Stimulated activated effector memory CD8-positive, alpha-beta T cell treated with anti-CD3 and anti-CD28 coated beads, Interleukin-12 subunit alpha, Interleukin-12 subunit beta, amount 100 ng/mL, for 72 hours (primary cell): ENCODE measurements at regions not wholly inside any gene's neighbourhood (a gene's known extent, or its start where the extent isn't known, plus 50 kb on each side); places are given as distances from the start of the nearest gene placed in this dataset.
"Not testable (repeated sequence)": the region's sequence is repeated elsewhere in the genome, so short reads cannot be mapped to it uniquely, and the experiment has no call there.

Source experiments
- ATAC-seq: fragments of 150-1000 bp; cut with Tn5 transposase; 2 replicates; pipeline ENCODE4 v1.10.0; 2021
- DNase-seq, 2 donors: peaks; one replicate each; pipeline ENCODE4 v3.0.0; 2021 to 2022; ENCODE audit warnings: low spot score in 2 of 2
- H3K27ac Mint-ChIP-seq: one replicate; pipeline ENCODE4 v1.8.0; 2022; ENCODE audit warnings: mild to moderate bottlenecking, mixed read lengths
- H3K36me3 Mint-ChIP-seq: one replicate; pipeline ENCODE4 v1.8.0; 2022; ENCODE audit warnings: mild to moderate bottlenecking, mixed read lengths
- H3K4me1 Mint-ChIP-seq: one replicate; pipeline ENCODE4 v1.8.0; 2022; ENCODE audit warnings: mixed read lengths
- H3K4me3 Mint-ChIP-seq: one replicate; pipeline ENCODE4 v1.8.0; 2022; ENCODE audit warnings: mild to moderate bottlenecking, mixed read lengths
- H3K9me3 Mint-ChIP-seq: one replicate; pipeline ENCODE4 v1.8.0; 2022; ENCODE audit warnings: mixed read lengths

- Mint-ChIP-seq H3K27ac (no peak overlapping the region), H3K4me3 (no peak overlapping the region), H3K4me1 (no peaks in the 10 kb centered on the region), H3K9me3 (peaks cover 21% of the 10 kb centered on the region), H3K36me3 (no peaks in the 10 kb centered on the region)
- DNase-seq (no peak), ATAC-seq (no peak)
Observed at GRCh38 chr5:18220631-18221030, 586.4 kb downstream of the TAF11L14 start.

GRCh38 chr5:18236386-18236785, 602.1 kb downstream of the TAF11L14 start:
- H3K4me3 Mint-ChIP-seq: no peak overlapping the region
- no peak for DNase-seq

GRCh38 chr5:18238321-18238720, 604.1 kb downstream of the TAF11L14 start:
- Mint-ChIP-seq H3K9me3 (peaks cover 20% of the 10 kb centered on the region), H3K27ac (no peak overlapping the region), H3K36me3 (no peaks in the 10 kb centered on the region), H3K4me1 (no peaks in the 10 kb centered on the region), H3K4me3 (no peak overlapping the region)
- no peak for DNase-seq
- no peak for ATAC-seq

More at GRCh38 chr5:18236386-18236785, 602.1 kb downstream of the TAF11L14 start:
- Mint-ChIP-seq H3K9me3 (peaks cover 10% of the 10 kb centered on the region), H3K27ac (no peak overlapping the region), H3K36me3 (no peaks in the 10 kb centered on the region), H3K4me1 (no peaks in the 10 kb centered on the region)
- no peak for ATAC-seq

GRCh38 chr5:18240971-18241370, 606.7 kb downstream of the TAF11L14 start:
- Mint-ChIP-seq H3K9me3 (peaks cover 21% of the 10 kb centered on the region), H3K4me3 (no peak overlapping the region), H3K27ac (no peak overlapping the region), H3K4me1 (no peaks in the 10 kb centered on the region), H3K36me3 (no peaks in the 10 kb centered on the region)
- no peak for DNase-seq
- no peak for ATAC-seq

- no peaks in the 10 kb centered on the region for H3K4me1 Mint-ChIP-seq
- ATAC-seq (no peak), DNase-seq (no peak)
- no peak overlapping the region for H3K4me3 Mint-ChIP-seq
- no peak overlapping the region for H3K27ac Mint-ChIP-seq
- no peaks in the 10 kb centered on the region for H3K36me3 Mint-ChIP-seq
- peaks cover 25% of the 10 kb centered on the region for H3K9me3 Mint-ChIP-seq
Observed at GRCh38 chr5:18243846-18244245, 609.6 kb downstream of the TAF11L14 start.

GRCh38 chr5:18244309-18244708, 610.0 kb downstream of the TAF11L14 start:
- Mint-ChIP-seq H3K36me3 (no peaks in the 10 kb centered on the region), H3K4me3 (no peak overlapping the region), H3K9me3 (peaks cover 25% of the 10 kb centered on the region), H3K4me1 (no peaks in the 10 kb centered on the region), H3K27ac (no peak overlapping the region)
- ATAC-seq (no peak), DNase-seq (no peak)

- Mint-ChIP-seq H3K4me1 (no peaks in the 10 kb centered on the region), H3K9me3 (peaks cover 29% of the 10 kb centered on the region), H3K36me3 (no peaks in the 10 kb centered on the region), H3K27ac (no peak overlapping the region), H3K4me3 (no peak overlapping the region)
- ATAC-seq (no peak), DNase-seq (no peak)
Observed at GRCh38 chr5:18252559-18252958, 618.3 kb downstream of the TAF11L14 start.

GRCh38 chr5:18264126-18264882, 630.0 kb downstream of the TAF11L14 start:
- H3K4me3 Mint-ChIP-seq: no peak overlapping the region
- no peaks in the 10 kb centered on the region for H3K36me3 Mint-ChIP-seq
- H3K4me1 Mint-ChIP-seq: no peaks in the 10 kb centered on the region

GRCh38 chr5:18270635-18271338, 636.5 kb downstream of the TAF11L14 start:
- no peaks in the 10 kb centered on the region for H3K4me1 Mint-ChIP-seq
- no peak overlapping the region for H3K27ac Mint-ChIP-seq
- H3K4me3 Mint-ChIP-seq: no peak overlapping the region
- no peak for DNase-seq
- H3K9me3 Mint-ChIP-seq: peaks cover 11% of the 10 kb centered on the region
- ATAC-seq: no peak
- H3K36me3 Mint-ChIP-seq: no peaks in the 10 kb centered on the region

More at GRCh38 chr5:18264126-18264882, 630.0 kb downstream of the TAF11L14 start:
- Mint-ChIP-seq H3K27ac (no peak overlapping the region), H3K9me3 (peaks cover 13% of the 10 kb centered on the region)
- no peak for DNase-seq
- no peak for ATAC-seq

GRCh38 chr5:18276939-18277338, 642.7 kb downstream of the TAF11L14 start:
- peaks cover 3% of the 10 kb centered on the region for H3K9me3 Mint-ChIP-seq
- ATAC-seq: no peak
- no peak overlapping the region for H3K27ac Mint-ChIP-seq
- no peaks in the 10 kb centered on the region for H3K4me1 Mint-ChIP-seq
- no peak for DNase-seq
- no peak overlapping the region for H3K4me3 Mint-ChIP-seq
- no peaks in the 10 kb centered on the region for H3K36me3 Mint-ChIP-seq

GRCh38 chr5:18281947-18282581, 647.8 kb downstream of the TAF11L14 start:
- no peaks in the 10 kb centered on the region for H3K36me3 Mint-ChIP-seq
- H3K9me3 Mint-ChIP-seq: peaks cover 14% of the 10 kb centered on the region
- ATAC-seq: no peak
- no peak overlapping the region for H3K27ac Mint-ChIP-seq
- H3K4me1 Mint-ChIP-seq: no peaks in the 10 kb centered on the region
- DNase-seq: no peak
- no peak overlapping the region for H3K4me3 Mint-ChIP-seq

GRCh38 chr5:18285257-18285656, 651.0 kb downstream of the TAF11L14 start:
- no peaks in the 10 kb centered on the region for H3K36me3 Mint-ChIP-seq
- H3K4me3 Mint-ChIP-seq: no peak overlapping the region
- H3K27ac Mint-ChIP-seq: no peak overlapping the region
- no peak for DNase-seq
- H3K9me3 Mint-ChIP-seq: peaks cover 15% of the 10 kb centered on the region
- no peak for ATAC-seq
- no peaks in the 10 kb centered on the region for H3K4me1 Mint-ChIP-seq

- Mint-ChIP-seq H3K36me3 (no peaks in the 10 kb centered on the region), H3K9me3 (peaks cover 9% of the 10 kb centered on the region), H3K4me1 (no peaks in the 10 kb centered on the region), H3K27ac (no peak overlapping the region), H3K4me3 (no peak overlapping the region)
- no peak for DNase-seq
- ATAC-seq: no peak
Observed at GRCh38 chr5:18292146-18292545, 657.9 kb downstream of the TAF11L14 start.

- H3K4me1 Mint-ChIP-seq, DNase-seq, H3K27ac Mint-ChIP-seq, H3K36me3 Mint-ChIP-seq, H3K9me3 Mint-ChIP-seq, H3K4me3 Mint-ChIP-seq, ATAC-seq: not testable (repeated sequence)
Observed at GRCh38 chr5:18295696-18296095, 661.4 kb downstream of the TAF11L14 start.

GRCh38 chr5:18299166-18299565, 664.9 kb downstream of the TAF11L14 start:
- no peak overlapping the region for H3K27ac Mint-ChIP-seq
- ATAC-seq (no peak), DNase-seq (no peak)
- H3K9me3 Mint-ChIP-seq: peaks cover 10% of the 10 kb centered on the region
- H3K4me3 Mint-ChIP-seq: no peak overlapping the region
- H3K36me3 Mint-ChIP-seq: no peaks in the 10 kb centered on the region
- no peaks in the 10 kb centered on the region for H3K4me1 Mint-ChIP-seq
